Glomerular endothelial cell (primary cell): ENCODE measurements at regions not wholly inside any gene's neighbourhood (a gene's known extent, or its start where the extent isn't known, plus 50 kb on each side); places are given as distances from the start of the nearest gene placed in this dataset.

Source experiments
- DNase-seq: peaks from one replicate; pipeline ENCODE4 v3.0.0-alpha.2; 2011; ENCODE audit warnings: low read depth, low spot score; ENCODE audit errors: extremely low read depth

- DNase-seq: no peak
Observed at GRCh38 chr3:67733269-67733950, 79.0 kb upstream of the SUCLG2 start.

GRCh38 chr3:67724434-67724833, 70.0 kb upstream of the SUCLG2 start:
- no peak for DNase-seq

GRCh38 chr3:67723863-67724262, 69.5 kb upstream of the SUCLG2 start:
- DNase-seq: no peak

- peak; percentile 64 for DNase-seq
Observed at GRCh38 chr3:67719333-67719732, 64.9 kb upstream of the SUCLG2 start.

- no peak for DNase-seq
Observed at GRCh38 chr3:67715971-67716370, 61.6 kb upstream of the SUCLG2 start.

GRCh38 chr3:67713764-67714469, 59.5 kb upstream of the SUCLG2 start:
- DNase-seq: no peak

- DNase-seq: no peak
Observed at GRCh38 chr3:67712259-67712658, 57.8 kb upstream of the SUCLG2 start.

- DNase-seq: no peak
Observed at GRCh38 chr3:67710396-67710795, 56.0 kb upstream of the SUCLG2 start.

- DNase-seq: no peak
Observed at GRCh38 chr3:67706934-67707333, 52.5 kb upstream of the SUCLG2 start.

- DNase-seq: no peak
Observed at GRCh38 chr3:67704322-67704721, 49.9 kb upstream of the SUCLG2 start.
